OCI-LY1 (cell line): ENCODE measurements at regions not wholly inside any gene's neighbourhood (a gene's known extent, or its start where the extent isn't known, plus 50 kb on each side); places are given as distances from the start of the nearest gene placed in this dataset.
"Not testable (repeated sequence)": the region's sequence is repeated elsewhere in the genome, so short reads cannot be mapped to it uniquely, and the experiment has no call there.

Experiments
- EZH2 ChIP-seq: fragments of 200-600 bp; sonication (generic), shearing (Covaris generic); IDR thresholded peaks from 2 replicates; pipeline ENCODE4 v1.8.0; 2017; ENCODE audit warnings: borderline replicate concordance, mixed run types, mild to moderate bottlenecking, antibody characterized with exemption, low read length, moderate library complexity, mixed read lengths
- TF ChIP-seq, protein P1 (sequence below): fragments of 200-600 bp; sonication (generic), shearing (Covaris generic); IDR thresholded peaks from 2 replicates; pipeline ENCODE4 v1.5.1; 2017; ENCODE audit warnings: mild to moderate bottlenecking, antibody characterized with exemption, low read length, moderate library complexity, mixed read lengths

DNA sequence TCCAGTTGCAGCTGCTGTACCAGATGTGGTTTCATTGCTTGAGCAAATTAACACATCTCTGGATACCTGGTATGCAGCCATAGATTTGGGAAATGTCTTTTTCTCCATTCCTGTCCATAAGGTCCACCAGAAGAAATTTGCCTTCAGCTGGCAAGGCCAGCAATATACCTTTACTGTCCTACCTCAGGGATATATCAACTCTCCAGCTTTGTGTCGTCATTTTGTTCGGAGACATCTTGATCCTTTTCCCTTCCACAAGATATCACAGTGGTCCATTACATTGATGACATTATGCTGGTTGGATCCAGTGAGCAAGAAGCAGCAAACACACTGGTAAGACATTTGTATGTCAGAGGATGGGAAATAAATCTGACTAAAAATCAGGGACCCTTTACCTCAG lies 576.1 kb upstream of the FBXO33 start:
- TF ChIP-seq, protein P1, sequence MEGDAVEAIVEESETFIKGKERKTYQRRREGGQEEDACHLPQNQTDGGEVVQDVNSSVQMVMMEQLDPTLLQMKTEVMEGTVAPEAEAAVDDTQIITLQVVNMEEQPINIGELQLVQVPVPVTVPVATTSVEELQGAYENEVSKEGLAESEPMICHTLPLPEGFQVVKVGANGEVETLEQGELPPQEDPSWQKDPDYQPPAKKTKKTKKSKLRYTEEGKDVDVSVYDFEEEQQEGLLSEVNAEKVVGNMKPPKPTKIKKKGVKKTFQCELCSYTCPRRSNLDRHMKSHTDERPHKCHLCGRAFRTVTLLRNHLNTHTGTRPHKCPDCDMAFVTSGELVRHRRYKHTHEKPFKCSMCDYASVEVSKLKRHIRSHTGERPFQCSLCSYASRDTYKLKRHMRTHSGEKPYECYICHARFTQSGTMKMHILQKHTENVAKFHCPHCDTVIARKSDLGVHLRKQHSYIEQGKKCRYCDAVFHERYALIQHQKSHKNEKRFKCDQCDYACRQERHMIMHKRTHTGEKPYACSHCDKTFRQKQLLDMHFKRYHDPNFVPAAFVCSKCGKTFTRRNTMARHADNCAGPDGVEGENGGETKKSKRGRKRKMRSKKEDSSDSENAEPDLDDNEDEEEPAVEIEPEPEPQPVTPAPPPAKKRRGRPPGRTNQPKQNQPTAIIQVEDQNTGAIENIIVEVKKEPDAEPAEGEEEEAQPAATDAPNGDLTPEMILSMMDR, result not testable (repeated sequence)
- TF ChIP-seq EZH2, result not testable (repeated sequence)
